ENCODE measurements at regions not wholly inside any gene's neighbourhood (a gene's known extent, or its start where the extent isn't known, plus 50 kb on each side); places are given as distances from the start of the nearest gene placed in this dataset.

DNA sequence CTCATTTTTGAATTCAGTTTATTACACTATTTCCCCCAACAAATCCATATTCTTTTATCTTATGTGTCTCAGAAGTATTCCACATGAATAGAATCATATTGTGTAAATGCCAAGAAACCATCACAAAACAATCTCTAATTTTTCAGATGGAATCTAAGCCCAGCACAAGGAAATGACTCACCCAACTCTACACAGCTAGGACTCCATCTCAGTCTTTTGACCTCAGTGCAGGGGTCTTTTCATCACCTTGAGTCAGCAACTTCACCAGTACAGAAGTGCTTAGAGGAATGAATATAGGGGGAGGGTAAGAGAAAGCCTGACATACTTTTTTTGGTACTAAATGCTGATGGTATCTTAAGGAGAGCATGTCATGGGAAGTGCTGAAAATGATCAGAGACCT lies 169.3 kb upstream of the LRRN1 start:
- Histone ChIP-seq H3K9me3 (ENCODE audit: control insufficient read depth, low read length) (no peaks in the 10 kb centered on the region), H3K4me1 (ENCODE audit: control insufficient read depth, insufficient read depth, low read length, poor library complexity, severe bottlenecking) (peaks cover 13% of the 10 kb centered on the region), H3K36me3 (ENCODE audit: control insufficient read depth, insufficient read depth, low read length) (no peaks in the 10 kb centered on the region), H3K27ac (ENCODE audit: low read depth, low read length, severe bottlenecking) (no peak overlapping the region), H3K4me3 (ENCODE audit: extremely low read depth, insufficient read depth, low read length, poor library complexity, severe bottlenecking) (no peak overlapping the region)

- no peak overlapping the region for H3K4me3 ChIP-seq (ENCODE audit: extremely low read depth, insufficient read depth, low read length, poor library complexity, severe bottlenecking)
- H3K36me3 ChIP-seq (ENCODE audit: control insufficient read depth, insufficient read depth, low read length): no peaks in the 10 kb centered on the region
- peaks cover 12% of the 10 kb centered on the region for H3K4me1 ChIP-seq (ENCODE audit: control insufficient read depth, insufficient read depth, low read length, poor library complexity, severe bottlenecking)
- WGBS, 2 experiments (ENCODE audit: insufficient coverage in 2 of 2): 94% methylated on average over 3 of the region's 3 CpGs; no CpG with 5 or more reads in 1 of the 2 experiments
- no peaks in the 10 kb centered on the region for H3K9me3 ChIP-seq (ENCODE audit: control insufficient read depth, low read length)
- H3K27ac ChIP-seq (ENCODE audit: low read depth, low read length, severe bottlenecking): no peak overlapping the region
Measured at GRCh38 chr3:3628676-3629328, 170.4 kb upstream of the LRRN1 start.

DNA sequence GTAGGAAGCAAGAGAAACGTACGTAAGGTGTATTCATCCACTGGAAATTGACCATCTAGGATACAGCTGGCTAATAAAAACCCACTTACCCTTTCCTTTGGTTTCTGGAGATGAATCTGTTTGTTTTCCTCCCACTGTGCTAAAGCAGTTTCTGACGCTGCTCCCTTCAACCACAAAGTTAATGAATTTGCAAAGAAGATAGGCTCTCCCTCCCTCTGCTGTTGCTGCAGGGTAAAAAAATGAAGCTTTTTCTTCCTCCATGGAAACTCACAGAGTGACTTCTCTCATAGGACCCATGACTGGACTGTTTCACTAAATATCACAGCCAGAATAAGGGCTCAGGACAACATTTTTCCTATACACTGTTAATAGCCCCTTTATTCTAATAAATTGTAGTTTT lies 172.1 kb upstream of the LRRN1 start:
- Histone ChIP-seq H3K9me3 (ENCODE audit: control insufficient read depth, low read length) (peaks cover 8% of the 10 kb centered on the region), H3K36me3 (ENCODE audit: control insufficient read depth, insufficient read depth, low read length) (no peaks in the 10 kb centered on the region), H3K27ac (ENCODE audit: low read depth, low read length, severe bottlenecking) (no peak overlapping the region), H3K4me1 (ENCODE audit: control insufficient read depth, insufficient read depth, low read length, poor library complexity, severe bottlenecking) (peaks cover 7% of the 10 kb centered on the region), H3K4me3 (ENCODE audit: extremely low read depth, insufficient read depth, low read length, poor library complexity, severe bottlenecking) (no peak overlapping the region)
- 43 to 88% methylated on average over 1 to 3 of the region's 3 CpGs for WGBS, 2 experiments (ENCODE audit: insufficient coverage in 2 of 2)

DNA sequence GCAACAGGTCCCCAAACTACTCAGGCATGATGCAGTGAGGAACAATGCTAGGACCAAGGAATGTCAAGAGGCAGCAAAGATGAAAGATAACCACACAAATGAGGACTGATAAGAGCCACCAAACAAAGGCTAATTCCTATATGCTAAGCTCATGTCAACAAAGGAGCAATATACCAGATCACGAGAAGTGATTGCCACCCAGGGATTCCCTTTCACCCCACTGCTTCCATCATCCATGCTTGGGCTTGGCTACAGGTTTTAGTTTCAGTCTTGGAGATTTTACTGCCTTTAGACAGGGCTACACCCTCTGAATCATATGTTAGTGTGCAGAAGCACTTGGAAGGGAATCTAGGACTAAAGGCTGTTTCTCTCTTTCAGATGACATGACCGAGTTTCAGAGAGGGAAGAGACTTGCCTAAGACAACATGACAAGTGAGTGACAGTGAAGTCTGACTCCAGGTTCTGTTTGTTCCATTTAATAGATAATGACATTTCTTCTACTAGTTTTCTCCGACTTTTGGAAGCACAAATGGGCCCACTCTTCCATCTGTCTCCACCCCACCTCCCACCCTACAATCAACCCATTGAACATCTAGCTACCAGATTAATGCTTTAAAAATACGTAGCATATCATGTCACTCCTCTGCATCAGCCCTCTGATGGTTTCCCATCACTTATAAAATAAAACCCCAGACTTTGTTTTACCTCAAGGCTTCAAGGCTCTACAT lies 173.5 kb upstream of the LRRN1 start:
- Histone ChIP-seq H3K27ac (ENCODE audit: low read depth, low read length, severe bottlenecking) (no peak overlapping the region), H3K36me3 (ENCODE audit: control insufficient read depth, insufficient read depth, low read length) (no peaks in the 10 kb centered on the region), H3K4me1 (ENCODE audit: control insufficient read depth, insufficient read depth, low read length, poor library complexity, severe bottlenecking) (peaks cover 7% of the 10 kb centered on the region), H3K4me3 (ENCODE audit: extremely low read depth, insufficient read depth, low read length, poor library complexity, severe bottlenecking) (no peak overlapping the region), H3K9me3 (ENCODE audit: control insufficient read depth, low read length) (peaks cover 8% of the 10 kb centered on the region)
- 82 to 89% methylated on average over 4 of the region's 4 CpGs for WGBS, 2 experiments (ENCODE audit: insufficient coverage in 2 of 2)

DNA sequence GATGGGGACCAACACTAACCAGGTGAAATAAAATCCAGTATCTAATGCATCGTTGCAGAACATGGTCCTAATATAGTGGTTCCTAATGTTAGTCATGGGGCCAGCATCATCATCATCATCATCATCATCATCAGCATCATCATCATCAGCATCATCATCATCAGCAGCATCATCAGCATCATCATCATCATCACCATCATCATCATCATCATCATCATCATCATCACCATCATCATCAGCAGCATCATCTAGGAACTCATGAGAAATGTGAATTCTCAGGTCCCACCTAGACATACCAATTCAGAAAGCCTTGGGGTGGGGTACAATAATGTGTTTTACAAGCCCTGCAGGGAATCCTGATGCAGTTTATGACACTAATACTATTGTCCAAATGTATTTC lies 179.4 kb upstream of the LRRN1 start:
- 78% methylated on average over 1 of the region's 1 CpG; no CpG with 5 or more reads in 1 of the 2 experiments for WGBS, 2 experiments (ENCODE audit: insufficient coverage in 2 of 2)

GRCh38 chr3:3618623-3619022 lies 180.6 kb upstream of the LRRN1 start:
- Histone ChIP-seq H3K4me3 (ENCODE audit: extremely low read depth, insufficient read depth, low read length, poor library complexity, severe bottlenecking) (no peak overlapping the region), H3K9me3 (ENCODE audit: control insufficient read depth, low read length) (peaks cover 8% of the 10 kb centered on the region), H3K4me1 (ENCODE audit: control insufficient read depth, insufficient read depth, low read length, poor library complexity, severe bottlenecking) (no peaks in the 10 kb centered on the region), H3K27ac (ENCODE audit: low read depth, low read length, severe bottlenecking) (no peak overlapping the region), H3K36me3 (ENCODE audit: control insufficient read depth, insufficient read depth, low read length) (no peaks in the 10 kb centered on the region)
- 50 to 100% methylated on average over 1 of the region's 1 CpG for WGBS, 2 experiments (ENCODE audit: insufficient coverage in 2 of 2)

More for the DNA sequence above, 179.4 kb upstream of the LRRN1 start:
- H3K9me3 ChIP-seq (ENCODE audit: control insufficient read depth, low read length): peaks cover 8% of the 10 kb centered on the region
- H3K4me1 ChIP-seq (ENCODE audit: control insufficient read depth, insufficient read depth, low read length, poor library complexity, severe bottlenecking): no peaks in the 10 kb centered on the region
- H3K27ac ChIP-seq (ENCODE audit: low read depth, low read length, severe bottlenecking): no peak overlapping the region
- H3K36me3 ChIP-seq (ENCODE audit: control insufficient read depth, insufficient read depth, low read length): no peaks in the 10 kb centered on the region
- H3K4me3 ChIP-seq (ENCODE audit: extremely low read depth, insufficient read depth, low read length, poor library complexity, severe bottlenecking): no peak overlapping the region

- no peak overlapping the region for H3K27ac ChIP-seq (ENCODE audit: low read depth, low read length, severe bottlenecking)
- H3K36me3 ChIP-seq (ENCODE audit: control insufficient read depth, insufficient read depth, low read length): no peaks in the 10 kb centered on the region
- H3K4me1 ChIP-seq (ENCODE audit: control insufficient read depth, insufficient read depth, low read length, poor library complexity, severe bottlenecking): no peaks in the 10 kb centered on the region
- H3K4me3 ChIP-seq (ENCODE audit: extremely low read depth, insufficient read depth, low read length, poor library complexity, severe bottlenecking): no peak overlapping the region
- H3K9me3 ChIP-seq (ENCODE audit: control insufficient read depth, low read length): no peaks in the 10 kb centered on the region
- 75 to 81% methylated on average over 2 of the region's 3 CpGs for WGBS, 2 experiments (ENCODE audit: insufficient coverage in 2 of 2)
Measured at GRCh38 chr3:3615533-3615932, 183.7 kb upstream of the LRRN1 start.

DNA sequence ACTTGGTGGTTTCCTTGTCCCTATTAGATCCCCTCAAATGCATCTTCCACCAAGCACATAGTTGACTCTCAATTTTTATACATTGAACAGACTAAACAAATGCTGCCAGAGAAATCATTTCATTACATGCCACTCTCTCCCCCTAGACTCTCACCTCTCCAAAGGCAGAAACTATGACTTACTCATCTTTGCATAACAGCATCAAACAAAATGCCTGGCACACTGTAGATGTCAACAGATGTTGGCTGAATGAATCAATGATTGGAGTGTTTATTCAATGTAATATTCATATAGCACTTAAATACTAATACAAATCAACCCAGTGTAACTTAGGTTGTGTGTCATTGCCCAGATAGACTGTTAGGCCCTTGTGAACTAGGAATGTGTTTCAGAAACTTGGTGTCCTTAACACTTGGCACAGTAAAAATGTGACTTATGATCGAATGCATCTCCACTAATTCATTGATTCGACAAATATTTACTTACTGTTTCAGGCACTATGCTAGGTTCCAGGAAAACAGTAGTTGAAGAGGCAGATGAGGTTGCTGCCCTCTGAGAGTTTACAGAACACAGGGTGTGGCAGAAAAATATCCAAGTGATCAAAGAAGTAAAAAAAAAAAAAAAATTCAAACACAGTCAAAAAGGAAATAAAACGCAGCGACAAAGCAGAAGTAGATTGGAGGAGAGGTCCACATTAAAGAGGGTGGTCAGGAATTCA lies 188.5 kb upstream of the LRRN1 start:
- no peaks in the 10 kb centered on the region for H3K4me1 ChIP-seq (ENCODE audit: control insufficient read depth, insufficient read depth, low read length, poor library complexity, severe bottlenecking)
- no peak overlapping the region for H3K4me3 ChIP-seq (ENCODE audit: extremely low read depth, insufficient read depth, low read length, poor library complexity, severe bottlenecking)
- 40% methylated on average over 2 of the region's 4 CpGs; no CpG with 5 or more reads in 1 of the 2 experiments for WGBS, 2 experiments (ENCODE audit: insufficient coverage in 2 of 2)
- peaks cover 4% of the 10 kb centered on the region for H3K9me3 ChIP-seq (ENCODE audit: control insufficient read depth, low read length)
- H3K36me3 ChIP-seq (ENCODE audit: control insufficient read depth, insufficient read depth, low read length): no peaks in the 10 kb centered on the region
- no peak overlapping the region for H3K27ac ChIP-seq (ENCODE audit: low read depth, low read length, severe bottlenecking)

GRCh38 chr3:3606321-3606720 lies 192.9 kb upstream of the LRRN1 start:
- WGBS, 2 experiments (ENCODE audit: insufficient coverage in 2 of 2): 81 to 95% methylated on average over 2 to 4 of the region's 4 CpGs
- Histone ChIP-seq H3K36me3 (ENCODE audit: control insufficient read depth, insufficient read depth, low read length) (no peaks in the 10 kb centered on the region), H3K9me3 (ENCODE audit: control insufficient read depth, low read length) (peaks cover 4% of the 10 kb centered on the region)

DNA sequence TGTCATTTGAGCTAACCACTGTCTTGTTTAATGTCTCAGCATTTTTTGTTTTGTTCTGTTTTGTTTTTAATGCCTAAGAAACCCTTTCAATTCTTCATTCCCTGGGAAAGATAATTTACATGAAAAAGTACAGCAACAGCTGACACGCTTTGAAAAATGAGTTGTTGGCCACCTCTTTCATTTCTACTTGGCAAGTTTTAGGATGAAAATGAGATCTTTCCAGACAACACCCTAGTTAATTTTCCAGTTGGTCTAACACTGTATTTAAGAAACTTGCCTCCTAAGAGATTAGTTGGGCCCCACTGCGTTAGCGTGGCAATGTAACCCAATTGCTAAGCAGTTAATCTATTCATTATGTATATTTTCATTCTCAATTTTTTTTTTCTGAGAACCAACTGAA lies 194.0 kb upstream of the LRRN1 start:
- WGBS, 2 experiments (ENCODE audit: insufficient coverage in 2 of 2): 83% methylated on average over 1 of the region's 3 CpGs; no CpG with 5 or more reads in 1 of the 2 experiments
- Histone ChIP-seq H3K27ac (ENCODE audit: low read depth, low read length, severe bottlenecking) (no peak overlapping the region), H3K4me1 (ENCODE audit: control insufficient read depth, insufficient read depth, low read length, poor library complexity, severe bottlenecking) (peaks cover 6% of the 10 kb centered on the region), H3K36me3 (ENCODE audit: control insufficient read depth, insufficient read depth, low read length) (no peaks in the 10 kb centered on the region), H3K9me3 (ENCODE audit: control insufficient read depth, low read length) (peaks cover 4% of the 10 kb centered on the region), H3K4me3 (ENCODE audit: extremely low read depth, insufficient read depth, low read length, poor library complexity, severe bottlenecking) (no peak overlapping the region)

More at GRCh38 chr3:3606321-3606720, 192.9 kb upstream of the LRRN1 start:
- Histone ChIP-seq H3K4me3 (ENCODE audit: extremely low read depth, insufficient read depth, low read length, poor library complexity, severe bottlenecking) (no peak overlapping the region), H3K27ac (ENCODE audit: low read depth, low read length, severe bottlenecking) (no peak overlapping the region), H3K4me1 (ENCODE audit: control insufficient read depth, insufficient read depth, low read length, poor library complexity, severe bottlenecking) (no peaks in the 10 kb centered on the region)

Data from mesodermal cell (in vitro differentiated cells).